Activated effector memory CD4-positive, alpha-beta T cell treated with anti-CD3 and anti-CD28 coated beads, Interleukin-2, amount 50 U/mL, for 16 hours (primary cell): ENCODE measurements at regions not wholly inside any gene's neighbourhood (a gene's known extent, or its start where the extent isn't known, plus 50 kb on each side); places are given as distances from the start of the nearest gene placed in this dataset.
"Not testable (repeated sequence)": the region's sequence is repeated elsewhere in the genome, so short reads cannot be mapped to it uniquely, and the experiment has no call there.

Experiments
- DNase-seq: peaks from one replicate; pipeline ENCODE4 v3.0.0-alpha.2; 2020

- no peak for DNase-seq
Measured at GRCh38 chr1:208652296-208653160, 408.3 kb upstream of the PLXNA2 start.

- no peak for DNase-seq
Measured at GRCh38 chr1:208653426-208653825, 409.2 kb upstream of the PLXNA2 start.

GRCh38 chr1:208654241-208654640, 410.1 kb upstream of the PLXNA2 start:
- no peak for DNase-seq

- no peak for DNase-seq
Measured at GRCh38 chr1:208665936-208666335, 421.8 kb upstream of the PLXNA2 start.

GRCh38 chr1:208668991-208669390, 424.8 kb upstream of the PLXNA2 start:
- DNase-seq: no peak

- DNase-seq: no peak
Measured at GRCh38 chr1:208670778-208671177, 426.6 kb upstream of the PLXNA2 start.

GRCh38 chr1:208681878-208682663, 437.9 kb upstream of the PLXNA2 start:
- DNase-seq: no peak

GRCh38 chr1:208682664-208683013, 438.5 kb upstream of the PLXNA2 start:
- DNase-seq: no peak

GRCh38 chr1:208683141-208683540, 439.0 kb upstream of the PLXNA2 start:
- DNase-seq: no peak

GRCh38 chr1:208684192-208684591, 440.0 kb upstream of the PLXNA2 start:
- no peak for DNase-seq

- no peak for DNase-seq
Measured at GRCh38 chr1:208686592-208686991, 442.4 kb upstream of the PLXNA2 start.

- DNase-seq: no peak
Measured at GRCh38 chr1:208688656-208689315, 444.6 kb upstream of the PLXNA2 start.

GRCh38 chr1:208691012-208691411, 446.8 kb upstream of the PLXNA2 start:
- no peak for DNase-seq

GRCh38 chr1:208709981-208710380, 465.8 kb upstream of the PLXNA2 start:
- DNase-seq: no peak

- DNase-seq: no peak
Measured at GRCh38 chr1:208714323-208714722, 470.1 kb upstream of the PLXNA2 start.

GRCh38 chr1:208717525-208717924, 473.3 kb upstream of the PLXNA2 start:
- DNase-seq: no peak

- DNase-seq: no peak
Measured at GRCh38 chr1:208722592-208722991, 478.4 kb upstream of the PLXNA2 start.

- no peak for DNase-seq
Measured at GRCh38 chr1:208724079-208724478, 479.9 kb upstream of the PLXNA2 start.

GRCh38 chr1:208728815-208729214, 484.6 kb upstream of the PLXNA2 start:
- DNase-seq: no peak

GRCh38 chr1:208731981-208732821, 488.0 kb upstream of the PLXNA2 start:
- DNase-seq: no peak

- no peak for DNase-seq
Measured at GRCh38 chr1:208737161-208737560, 493.0 kb upstream of the PLXNA2 start.

GRCh38 chr1:208737922-208738321, 493.7 kb upstream of the PLXNA2 start:
- no peak for DNase-seq

GRCh38 chr1:208739636-208740035, 495.5 kb upstream of the PLXNA2 start:
- not testable (repeated sequence) for DNase-seq
